ENCODE measurements at regions not wholly inside any gene's neighbourhood (a gene's known extent, or its start where the extent isn't known, plus 50 kb on each side); places are given as distances from the start of the nearest gene placed in this dataset.

- 27% methylated on average over 2 of the region's 5 CpGs; no CpG with 5 or more reads in 1 of the 2 experiments for WGBS, 2 experiments (ENCODE audit: extremely low coverage in 2 of 2, insufficient read length in 1 of 2)
- dilution Hi-C loops (cut with HindIII; ENCODE audit: low sequenced_read_pairs, unreplicated experiment) (no loop called here), intact Hi-C loops (cut with micrococcal nuclease) (no loop called here), in situ Hi-C loops (cut with MboI; ENCODE audit: low sequenced_read_pairs) (no loop called here)
- CTCF ChIA-PET: no interaction called here
- Histone ChIP-seq H3K4me3 (ENCODE audit: insufficient read depth, low read depth, low read length) (no peak overlapping the region), H3K23ac (ENCODE audit: low read depth, low read length) (no peak overlapping the region), H3K14ac (replicated peaks; ENCODE audit: low read depth, low read length) (no peak overlapping the region), H3K36me3 (ENCODE audit: control insufficient read depth, insufficient read depth, low read length) (no peaks in the 10 kb centered on the region), H4K20me1 (ENCODE audit: insufficient read depth, low read length) (no peaks in the 10 kb centered on the region), H2AFZ (replicated peaks; ENCODE audit: low read length, poor library complexity) (no peak overlapping the region), H3K27me3 (ENCODE audit: control insufficient read depth, insufficient read depth, low read length) (no peaks in the 10 kb centered on the region), H2BK5ac (ENCODE audit: low read depth, low read length, poor library complexity, severe bottlenecking) (no peak overlapping the region), H3K4ac (ENCODE audit: low read depth, low read length) (no peak overlapping the region), H4K5ac (ENCODE audit: low read depth, low read length) (no peak overlapping the region), H3K9me1 (ENCODE audit: insufficient read depth, low read length) (no peaks in the 10 kb centered on the region), H3K27ac (ENCODE audit: insufficient read depth, low read length) (no peak overlapping the region), H4K8ac (ENCODE audit: low read depth in 2 of 2, low read length in 2 of 2) (no peak overlapping the region), H3K9ac (ENCODE audit: low read depth, low read length) (no peak overlapping the region), H3K79me1 (ENCODE audit: low read depth in 1 of 2, low read length in 2 of 2) (no peaks in the 10 kb centered on the region), H4K91ac (ENCODE audit: insufficient read depth, low read depth, low read length) (no peak overlapping the region), H3K4me1 (ENCODE audit: control insufficient read depth, insufficient read depth, low read length) (no peaks in the 10 kb centered on the region), H3K4me2 (ENCODE audit: low read depth, low read length) (no peak overlapping the region), H2AK5ac (ENCODE audit: low read depth, low read length) (no peak overlapping the region), H2BK120ac (ENCODE audit: low read depth, low read length) (no peak overlapping the region), H3K56ac (ENCODE audit: extremely low read depth, insufficient read depth, low read length) (no peak overlapping the region), H2AK9ac (replicated peaks; ENCODE audit: low read depth, low read length, poor library complexity) (no peak overlapping the region), H2BK20ac (ENCODE audit: low read depth, low read length) (no peak overlapping the region), H3K9me3 (ENCODE audit: control insufficient read depth, insufficient read depth, low read length) (no peaks in the 10 kb centered on the region), H3K18ac (ENCODE audit: low read depth, low read length) (no peak overlapping the region), H2BK15ac (ENCODE audit: low read depth, low read length) (no peak overlapping the region)
- TF ChIP-seq RAD21 (IDR thresholded peaks at IDR 0.05; ENCODE audit: low read length): no peak
- no peak for TF ChIP-seq MXI1 (IDR thresholded peaks at IDR 0.05; ENCODE audit: borderline replicate concordance, low read depth, low read length)
- TF ChIP-seq SMC3 (IDR thresholded peaks at IDR 0.05; ENCODE audit: low read depth, low read length): no peak
- TF ChIP-seq FOS (IDR thresholded peaks at IDR 0.05; ENCODE audit: low read depth, low read length): no peak
- no peak for TF ChIP-seq BHLHE40 (IDR thresholded peaks at IDR 0.05; ENCODE audit: low read depth, low read length)
- TF ChIP-seq MAZ (IDR thresholded peaks at IDR 0.05; ENCODE audit: borderline replicate concordance, low read depth, low read length): no peak
- TF ChIP-seq POLR2A (IDR thresholded peaks at IDR 0.05; ENCODE audit: low read depth, low read length): no peak
- no peak for TF ChIP-seq RFX5 (IDR thresholded peaks at IDR 0.05; ENCODE audit: low read depth, low read length)
- DNase-seq (no peak), ATAC-seq (ENCODE audit: low read depth) (no peak)
- POLR2A ChIA-PET (ENCODE audit: unreplicated experiment): no interaction called here
- BruUV-seq (replicated peaks): no TSS peak
Observed at GRCh38 chr10:84588426-84588825, 260.0 kb downstream of the CCSER2 start.
